SK-N-SH treated with all-trans-retinoic acid at 6 μM for 48 hours (cell line): ENCODE measurements at regions not wholly inside any gene's neighbourhood (a gene's known extent, or its start where the extent isn't known, plus 50 kb on each side); places are given as distances from the start of the nearest gene placed in this dataset.
"Not testable (repeated sequence)": the region's sequence is repeated elsewhere in the genome, so short reads cannot be mapped to it uniquely, and the experiment has no call there.

Source experiments
- ATAC-seq: fragments of 200-7000 bp; cut with Tn5 transposase; 3 replicates; pipeline ENCODE4 v1.9.1; 2020; ENCODE audit warnings: mild to moderate bottlenecking, moderate library complexity
- ARNTL ChIP-seq: fragments of 450-650 bp; formaldehyde crosslinking; IDR thresholded peaks from 2 replicates; pipeline ENCODE4 v1.5.0; 2020; ENCODE audit warnings: low read depth, mild to moderate bottlenecking, moderate library complexity, borderline replicate concordance
- BACH2 ChIP-seq: fragments of 250-450 bp; sonication (Bioruptor Pico); IDR thresholded peaks from 2 replicates; pipeline ENCODE4 v1.9.0; 2021; ENCODE audit warnings: mild to moderate bottlenecking, borderline replicate concordance
- CREB5 ChIP-seq: fragments of 250-450 bp; sonication (Bioruptor Pico); IDR thresholded peaks from 2 replicates; pipeline ENCODE4 v1.5.1; 2020; ENCODE audit warnings: low read depth, mild to moderate bottlenecking, moderate library complexity
- CSDC2 ChIP-seq: fragments of 250-450 bp; sonication (Bioruptor Pico); IDR thresholded peaks from 2 replicates; pipeline ENCODE4 v1.5.0; 2020; ENCODE audit warnings: mild to moderate bottlenecking, moderate library complexity
- CSRNP3 ChIP-seq: fragments of 250-450 bp; sonication (Bioruptor Pico); IDR thresholded peaks from 2 replicates; pipeline ENCODE4 v1.5.1; 2021; ENCODE audit warnings: mild to moderate bottlenecking, moderate library complexity
- ESRRG ChIP-seq: fragments of 250-450 bp; sonication (Bioruptor Pico); IDR thresholded peaks from 2 replicates; pipeline ENCODE4 v1.6.1; 2021; ENCODE audit warnings: mild to moderate bottlenecking
- GLIS3 ChIP-seq: fragments of 250-450 bp; sonication (Bioruptor Pico); IDR thresholded peaks from 2 replicates; pipeline ENCODE4 v1.5.0; 2020; ENCODE audit warnings: mild to moderate bottlenecking, moderate library complexity
- ISL1 ChIP-seq: fragments of 250-450 bp; sonication (Bioruptor Pico); IDR thresholded peaks from 2 replicates; pipeline ENCODE4 v2.1.2; 2022; ENCODE audit warnings: mild to moderate bottlenecking, moderate library complexity
- OSR1 ChIP-seq: fragments of 250-450 bp; sonication (Bioruptor Pico); IDR thresholded peaks from 2 replicates; pipeline ENCODE4 v1.8.0; 2022; ENCODE audit warnings: moderate library complexity, mild to moderate bottlenecking, inconsistent platforms
- PATZ1 ChIP-seq: fragments of 250-450 bp; sonication (Bioruptor Pico); IDR thresholded peaks from 2 replicates; pipeline ENCODE4 v1.8.0; 2020; ENCODE audit warnings: mild to moderate bottlenecking, moderate library complexity, borderline replicate concordance
- POU6F1 ChIP-seq: fragments of 250-450 bp; sonication (Bioruptor Pico); IDR thresholded peaks from 2 replicates; pipeline ENCODE4 v1.8.0; 2021; ENCODE audit warnings: low read depth, mild to moderate bottlenecking, moderate library complexity, borderline replicate concordance
- PPARA ChIP-seq: fragments of 250-450 bp; sonication (Bioruptor Pico); IDR thresholded peaks from 2 replicates; pipeline ENCODE4 v1.5.0; 2020; ENCODE audit warnings: mild to moderate bottlenecking, borderline replicate concordance
- RARB ChIP-seq: fragments of 250-450 bp; sonication (Bioruptor Pico); IDR thresholded peaks from 2 replicates; pipeline ENCODE4 v1.8.0; 2021; ENCODE audit warnings: mild to moderate bottlenecking, moderate library complexity
- SNAI2 ChIP-seq: fragments of 250-450 bp; sonication (Bioruptor Pico); IDR thresholded peaks from 2 replicates; pipeline ENCODE4 v1.5.0; 2020; ENCODE audit warnings: mild to moderate bottlenecking, moderate library complexity
- TOX ChIP-seq: fragments of 250-450 bp; sonication (Bioruptor Pico); IDR thresholded peaks from 2 replicates; pipeline ENCODE4 v1.8.0; 2021; ENCODE audit warnings: mild to moderate bottlenecking, moderate library complexity, borderline replicate concordance
- TSHZ2 ChIP-seq: fragments of 250-450 bp; sonication (Bioruptor Pico); IDR thresholded peaks from 2 replicates; pipeline ENCODE4 v1.5.0; 2020; ENCODE audit warnings: mild to moderate bottlenecking, moderate library complexity
- ZC3H10 ChIP-seq: fragments of 250-450 bp; sonication (Bioruptor Pico); IDR thresholded peaks from 2 replicates; pipeline ENCODE4 v1.5.1; 2021; ENCODE audit warnings: mild to moderate bottlenecking, moderate library complexity
- ZFP3 ChIP-seq: fragments of 250-450 bp; sonication (Bioruptor Pico); IDR thresholded peaks from 2 replicates; pipeline ENCODE4 v1.5.0; 2020; ENCODE audit warnings: mild to moderate bottlenecking, moderate library complexity
- ZFP30 ChIP-seq: fragments of 450-650 bp; formaldehyde crosslinking; IDR thresholded peaks from 2 replicates; pipeline ENCODE4 v1.5.0; 2022; ENCODE audit warnings: mild to moderate bottlenecking, moderate library complexity
- ZNF565 ChIP-seq: fragments of 450-650 bp; formaldehyde crosslinking; conservative IDR thresholded peaks from 2 replicates; pipeline ENCODE4 v1.5.0; 2020; ENCODE audit warnings: low read depth, mild to moderate bottlenecking, moderate library complexity
- ZNF70 ChIP-seq: fragments of 450-650 bp; formaldehyde crosslinking; IDR thresholded peaks from 2 replicates; pipeline ENCODE4 v1.5.0; 2020; ENCODE audit warnings: mild to moderate bottlenecking, moderate library complexity
- ZNF8 ChIP-seq: fragments of 450-650 bp; formaldehyde crosslinking; IDR thresholded peaks from 2 replicates; pipeline ENCODE4 v1.5.0; 2020; ENCODE audit warnings: mild to moderate bottlenecking, moderate library complexity

GRCh38 chr7:54947266-54947665 lies 71.6 kb upstream of the EGFR start:
- ATAC-seq: no peak
- no peak for TF ChIP-seq ESRRG (CRISPR knock-in tag)
- TF ChIP-seq ZNF8 (CRISPR knock-in tag): no peak
- no peak for TF ChIP-seq ZNF565 (CRISPR knock-in tag)
- TF ChIP-seq ZC3H10 (CRISPR knock-in tag): no peak
- no peak for TF ChIP-seq BACH2 (CRISPR knock-in tag)
- TF ChIP-seq CSDC2 (CRISPR knock-in tag): no peak
- TF ChIP-seq OSR1 (CRISPR knock-in tag): no peak
- TF ChIP-seq ZNF70 (CRISPR knock-in tag): no peak
- no peak for TF ChIP-seq SNAI2 (CRISPR knock-in tag)
- TF ChIP-seq CSRNP3 (CRISPR knock-in tag): no peak
- no peak for TF ChIP-seq RARB (CRISPR knock-in tag)
- no peak for TF ChIP-seq PATZ1 (CRISPR knock-in tag)
- TF ChIP-seq CREB5 (CRISPR knock-in tag): no peak
- no peak for TF ChIP-seq PPARA (CRISPR knock-in tag)
- TF ChIP-seq ZFP3: no peak
- TF ChIP-seq ZFP30: no peak
- no peak for TF ChIP-seq ISL1 (CRISPR knock-in tag)
- no peak for TF ChIP-seq POU6F1 (CRISPR knock-in tag)
- TF ChIP-seq ARNTL (CRISPR knock-in tag): no peak

GRCh38 chr7:54949514-54949913 lies 69.3 kb upstream of the EGFR start:
- ATAC-seq: not testable (repeated sequence)

GRCh38 chr7:54955296-54955695 lies 63.5 kb upstream of the EGFR start:
- TF ChIP-seq ZFP30 (no peak), ESRRG (CRISPR knock-in tag) (no peak), TOX (CRISPR knock-in tag) (no peak), SNAI2 (CRISPR knock-in tag) (no peak), GLIS3 (CRISPR knock-in tag) (no peak), ARNTL (CRISPR knock-in tag) (no peak), BACH2 (CRISPR knock-in tag) (no peak), ISL1 (CRISPR knock-in tag) (no peak), OSR1 (CRISPR knock-in tag) (no peak), TSHZ2 (CRISPR knock-in tag) (no peak)
- ATAC-seq: no peak
